ENCODE measurements at regions not wholly inside any gene's neighbourhood (a gene's known extent, or its start where the extent isn't known, plus 50 kb on each side); places are given as distances from the start of the nearest gene placed in this dataset.
A peak's percentile ranks its signal among the peaks of the same experiment; 100 is the strongest.

GRCh38 chrX:10095246-10095645 is 61.5 kb upstream of the CLCN4 start:
- Histone ChIP-seq H3K27me3 (ENCODE audit: insufficient read depth, low read length) (no peaks in the 10 kb centered on the region), H2AFZ (ENCODE audit: low read length) (no peak overlapping the region), H3F3A (ENCODE audit: insufficient read depth, low read length) (no peaks in the 10 kb centered on the region), H3K79me2 (ENCODE audit: insufficient read depth, low read length) (no peaks in the 10 kb centered on the region), H3K27ac (ENCODE audit: low read depth, low read length, poor library complexity, severe bottlenecking) (no peak overlapping the region), H3K36me3 (ENCODE audit: insufficient read depth, low read length) (no peaks in the 10 kb centered on the region), H3K9me3 (ENCODE audit: low read length) (no peaks in the 10 kb centered on the region), H3K9ac (ENCODE audit: low read length) (no peak overlapping the region), H3K4me1 (ENCODE audit: insufficient read depth, low read length, severe bottlenecking) (peaks cover 22% of the 10 kb centered on the region), H4K20me1 (ENCODE audit: insufficient read depth, low read length) (no peaks in the 10 kb centered on the region), H3K9me2 (ENCODE audit: low read depth, low read length) (no peaks in the 10 kb centered on the region), H3K4me3 (ENCODE audit: low read depth, low read length, poor library complexity, severe bottlenecking) (no peak overlapping the region), H3K4me2 (ENCODE audit: low read length) (no peak overlapping the region)
- TF ChIP-seq CTCF (IDR thresholded peaks at IDR 0.05; ENCODE audit: low read length) = no peak
- no peak for TF ChIP-seq EZH2 (IDR thresholded peaks at IDR 0.05; ENCODE audit: borderline replicate concordance, low read length)

GRCh38 chrX:10095698-10096432 is 60.9 kb upstream of the CLCN4 start:
- H2AFZ ChIP-seq (ENCODE audit: low read length) = no peak overlapping the region

GRCh38 chrX:10098270-10098713 is 58.5 kb upstream of the CLCN4 start:
- no peaks in the 10 kb centered on the region for H3K27me3 ChIP-seq (ENCODE audit: insufficient read depth, low read length)
- TF ChIP-seq EZH2 (IDR thresholded peaks at IDR 0.05; ENCODE audit: borderline replicate concordance, low read length) (no peak), CTCF (IDR thresholded peaks at IDR 0.05; ENCODE audit: low read length) (no peak)
- H3K9me3 ChIP-seq (ENCODE audit: low read length) = no peaks in the 10 kb centered on the region
- H3F3A ChIP-seq (ENCODE audit: insufficient read depth, low read length) = no peaks in the 10 kb centered on the region
- H4K20me1 ChIP-seq (ENCODE audit: insufficient read depth, low read length) = no peaks in the 10 kb centered on the region
- peaks cover 27% of the 10 kb centered on the region for H3K4me1 ChIP-seq (ENCODE audit: insufficient read depth, low read length, severe bottlenecking)
- peak overlapping the region; percentile 63 for H3K9ac ChIP-seq (ENCODE audit: low read length)
- no peaks in the 10 kb centered on the region for H3K36me3 ChIP-seq (ENCODE audit: insufficient read depth, low read length)
- H3K9me2 ChIP-seq (ENCODE audit: low read depth, low read length) = no peaks in the 10 kb centered on the region
- no peak overlapping the region for H2AFZ ChIP-seq (ENCODE audit: low read length)
- H3K79me2 ChIP-seq (ENCODE audit: insufficient read depth, low read length) = no peaks in the 10 kb centered on the region
- H3K4me3 ChIP-seq (ENCODE audit: low read depth, low read length, poor library complexity, severe bottlenecking) = peak overlapping the region; percentile 62
- peak overlapping the region; percentile 67 for H3K4me2 ChIP-seq (ENCODE audit: low read length)
- H3K27ac ChIP-seq (ENCODE audit: low read depth, low read length, poor library complexity, severe bottlenecking) = peak overlapping the region; percentile 87

More at GRCh38 chrX:10095698-10096432, 60.9 kb upstream of the CLCN4 start:
- Histone ChIP-seq H3K4me1 (ENCODE audit: insufficient read depth, low read length, severe bottlenecking) (peaks cover 22% of the 10 kb centered on the region), H3K9ac (ENCODE audit: low read length) (no peak overlapping the region), H4K20me1 (ENCODE audit: insufficient read depth, low read length) (no peaks in the 10 kb centered on the region), H3K4me3 (ENCODE audit: low read depth, low read length, poor library complexity, severe bottlenecking) (no peak overlapping the region), H3F3A (ENCODE audit: insufficient read depth, low read length) (no peaks in the 10 kb centered on the region), H3K9me3 (ENCODE audit: low read length) (no peaks in the 10 kb centered on the region), H3K36me3 (ENCODE audit: insufficient read depth, low read length) (no peaks in the 10 kb centered on the region), H3K27me3 (ENCODE audit: insufficient read depth, low read length) (no peaks in the 10 kb centered on the region), H3K27ac (ENCODE audit: low read depth, low read length, poor library complexity, severe bottlenecking) (no peak overlapping the region), H3K9me2 (ENCODE audit: low read depth, low read length) (no peaks in the 10 kb centered on the region), H3K79me2 (ENCODE audit: insufficient read depth, low read length) (no peaks in the 10 kb centered on the region), H3K4me2 (ENCODE audit: low read length) (no peak overlapping the region)
- TF ChIP-seq EZH2 (IDR thresholded peaks at IDR 0.05; ENCODE audit: borderline replicate concordance, low read length) (no peak), CTCF (IDR thresholded peaks at IDR 0.05; ENCODE audit: low read length) (no peak)

Measured in OCI-LY1 (cell line).